ENCODE measurements at regions not wholly inside any gene's neighbourhood (a gene's known extent, or its start where the extent isn't known, plus 50 kb on each side); places are given as distances from the start of the nearest gene placed in this dataset.
A peak's percentile ranks its signal among the peaks of the same experiment; 100 is the strongest.
"Not testable (repeated sequence)": the region's sequence is repeated elsewhere in the genome, so short reads cannot be mapped to it uniquely, and the experiment has no call there.

- H3K27ac ChIP-seq, result no peak overlapping the region
- DNase-seq (ENCODE audit: low read depth, low spot score), result no peak
These were observed 55.2 kb downstream of the RPL22L1 start for GRCh38 chr3:170814822-170815221.

- H3K27ac ChIP-seq, result no peak overlapping the region
- DNase-seq (ENCODE audit: low read depth, low spot score), result no peak
These were observed 56.7 kb downstream of the RPL22L1 start for GRCh38 chr3:170813266-170813665.

- DNase-seq (ENCODE audit: low read depth, low spot score), result peak; percentile 18
These were observed 57.9 kb downstream of the RPL22L1 start for GRCh38 chr3:170811928-170812591.

GRCh38 chr3:170811515-170811914 is 58.5 kb downstream of the RPL22L1 start:
- DNase-seq (ENCODE audit: low read depth, low spot score), result peak; percentile 29
- peak overlapping the region; percentile 43 for H3K27ac ChIP-seq

More at GRCh38 chr3:170811928-170812591, 57.9 kb downstream of the RPL22L1 start:
- peak overlapping the region; percentile 43 for H3K27ac ChIP-seq

GRCh38 chr3:170809975-170810357 is 60.0 kb downstream of the RPL22L1 start:
- H3K27ac ChIP-seq, result peak overlapping the region; percentile 45
- peak; percentile 18 for DNase-seq (ENCODE audit: low read depth, low spot score)

GRCh38 chr3:170809007-170809974 is 60.7 kb downstream of the RPL22L1 start:
- H3K27ac ChIP-seq, result peak overlapping the region; percentile 45
- peak; percentile 54 for DNase-seq (ENCODE audit: low read depth, low spot score)

GRCh38 chr3:170808041-170808440 is 62.0 kb downstream of the RPL22L1 start:
- H3K27ac ChIP-seq, result no peak overlapping the region
- DNase-seq (ENCODE audit: low read depth, low spot score), result no peak

GRCh38 chr3:170806676-170807075 is 63.3 kb downstream of the RPL22L1 start:
- no peak for DNase-seq (ENCODE audit: low read depth, low spot score)

GRCh38 chr3:170806141-170806540 is 63.9 kb downstream of the RPL22L1 start:
- DNase-seq (ENCODE audit: low read depth, low spot score), result no peak
- H3K27ac ChIP-seq, result no peak overlapping the region

More at GRCh38 chr3:170806676-170807075, 63.3 kb downstream of the RPL22L1 start:
- H3K27ac ChIP-seq, result no peak overlapping the region

GRCh38 chr3:170805296-170805695 is 64.7 kb downstream of the RPL22L1 start:
- H3K27ac ChIP-seq; DNase-seq (ENCODE audit: low read depth, low spot score): not testable (repeated sequence)

GRCh38 chr3:170804634-170805033 is 65.4 kb downstream of the RPL22L1 start:
- not testable (repeated sequence) for H3K27ac ChIP-seq; DNase-seq (ENCODE audit: low read depth, low spot score)

GRCh38 chr3:170804078-170804477 is 65.9 kb downstream of the RPL22L1 start:
- H3K27ac ChIP-seq, result no peak overlapping the region
- DNase-seq (ENCODE audit: low read depth, low spot score), result no peak

GRCh38 chr3:170802164-170803151 is 67.5 kb downstream of the RPL22L1 start:
- no peak overlapping the region for H3K27ac ChIP-seq
- peak; percentile 24 for DNase-seq (ENCODE audit: low read depth, low spot score)

- no peak overlapping the region for H3K27ac ChIP-seq
- no peak for DNase-seq (ENCODE audit: low read depth, low spot score)
These were observed 68.4 kb downstream of the RPL22L1 start for GRCh38 chr3:170801597-170801996.

- DNase-seq (ENCODE audit: low read depth, low spot score), result not testable (repeated sequence)
These were observed 69.7 kb downstream of the RPL22L1 start for GRCh38 chr3:170800275-170800674.

GRCh38 chr3:170799009-170799408 is 71.0 kb downstream of the RPL22L1 start:
- DNase-seq (ENCODE audit: low read depth, low spot score), result no peak
- H3K27ac ChIP-seq, result no peak overlapping the region

More at GRCh38 chr3:170800275-170800674, 69.7 kb downstream of the RPL22L1 start:
- not testable (repeated sequence) for H3K27ac ChIP-seq

- DNase-seq (ENCODE audit: low read depth, low spot score), result no peak
- H3K27ac ChIP-seq, result no peak overlapping the region
These were observed 72.3 kb downstream of the RPL22L1 start for GRCh38 chr3:170797685-170798084.

- DNase-seq (ENCODE audit: low read depth, low spot score), result no peak
- no peak overlapping the region for H3K27ac ChIP-seq
These were observed 77.5 kb downstream of the RPL22L1 start for GRCh38 chr3:170792471-170792870.

GRCh38 chr3:170790647-170791046 is 79.3 kb downstream of the RPL22L1 start:
- no peak overlapping the region for H3K27ac ChIP-seq
- no peak for DNase-seq (ENCODE audit: low read depth, low spot score)

- no peak for DNase-seq (ENCODE audit: low read depth, low spot score)
- no peak overlapping the region for H3K27ac ChIP-seq
These were observed 82.5 kb downstream of the RPL22L1 start for GRCh38 chr3:170787464-170787863.

Data from epithelial cell of prostate (primary cell).